Fibroblast of lung (primary cell): ENCODE measurements at regions not wholly inside any gene's neighbourhood (a gene's known extent, or its start where the extent isn't known, plus 50 kb on each side); places are given as distances from the start of the nearest gene placed in this dataset.

ENCODE experiments used
- DNase-seq, 2 donors: peaks; one replicate each; pipeline versions ENCODE4 v3.0.0 to v3.0.0-alpha.2; 2010; ENCODE audit warnings: low read depth in 2 of 2
- H2AFZ ChIP-seq: 2 replicates; pipeline ENCODE4 v1.5.1; 2012; ENCODE audit warnings: low read length, control low read depth, inconsistent platforms
- H3K27ac ChIP-seq: 2 replicates; pipeline ENCODE4 v1.5.1; 2011; ENCODE audit warnings: low read length, control low read depth; ENCODE audit not compliant: insufficient read depth
- H3K27me3 ChIP-seq: 2 replicates; pipeline ENCODE4 v1.5.1; 2011; ENCODE audit warnings: mild to moderate bottlenecking, low read length; ENCODE audit not compliant: control insufficient read depth, insufficient read depth
- H3K36me3 ChIP-seq: 2 replicates; pipeline ENCODE4 v1.5.1; 2011; ENCODE audit warnings: low read length; ENCODE audit not compliant: control insufficient read depth, insufficient read depth
- H3K4me1 ChIP-seq: 2 replicates; pipeline ENCODE4 v1.5.1; 2011; ENCODE audit warnings: low read length; ENCODE audit not compliant: control insufficient read depth, insufficient read depth; ENCODE audit errors: extremely low read depth
- H3K4me2 ChIP-seq: 2 replicates; pipeline ENCODE4 v1.5.1; 2011; ENCODE audit warnings: low read length, control low read depth; ENCODE audit not compliant: insufficient read depth; ENCODE audit errors: extremely low read depth
- H3K4me3 ChIP-seq, 4 experiments: fragments of 200-600 bp in 1 of 4; sonication (generic) in 1 of 4; replicated peaks in 1 of 4; 2 replicates each; pipeline ENCODE4 v1.5.1; 2011 to 2016; ENCODE audit warnings: low read length in 4 of 4, low read depth in 3 of 4, mild to moderate bottlenecking in 3 of 4, control low read depth in 2 of 4, inconsistent platforms in 1 of 4, mixed read lengths in 1 of 4; ENCODE audit not compliant: insufficient read depth in 1 of 4; ENCODE audit errors: control extremely low read depth in 1 of 4
- H3K79me2 ChIP-seq: 2 replicates; pipeline ENCODE4 v1.5.1; 2012; ENCODE audit warnings: mild to moderate bottlenecking, low read length, inconsistent platforms; ENCODE audit not compliant: control insufficient read depth, insufficient read depth
- H3K9ac ChIP-seq: 2 replicates; pipeline ENCODE4 v1.5.1; 2011; ENCODE audit warnings: mild to moderate bottlenecking, low read length, control low read depth; ENCODE audit not compliant: insufficient read depth
- H3K9me3 ChIP-seq: 2 replicates; pipeline ENCODE4 v1.5.1; 2012; ENCODE audit warnings: low read depth, low read length; ENCODE audit not compliant: control insufficient read depth, insufficient read depth
- H4K20me1 ChIP-seq: 2 replicates; pipeline ENCODE4 v1.5.1; 2011; ENCODE audit warnings: low read length; ENCODE audit not compliant: control insufficient read depth, insufficient read depth; ENCODE audit errors: extremely low read depth
- EZH2 ChIP-seq: IDR thresholded peaks from 2 replicates; pipeline ENCODE4 v1.5.1; 2012; ENCODE audit warnings: low read length, control low read depth, mild to moderate bottlenecking; ENCODE audit errors: missing control alignments
- TF ChIP-seq, protein P1 (sequence below), 2 donors: IDR thresholded peaks in 1 of 2; conservative IDR thresholded peaks in 1 of 2; 1 replicate in 1 of 2; 2 replicates in 1 of 2; pipeline ENCODE4 v1.5.1; 2011 to 2012; ENCODE audit warnings: low read length in 2 of 2, control low read depth in 1 of 2, inconsistent platforms in 1 of 2, low read depth in 1 of 2, mild to moderate bottlenecking in 1 of 2

DNA sequence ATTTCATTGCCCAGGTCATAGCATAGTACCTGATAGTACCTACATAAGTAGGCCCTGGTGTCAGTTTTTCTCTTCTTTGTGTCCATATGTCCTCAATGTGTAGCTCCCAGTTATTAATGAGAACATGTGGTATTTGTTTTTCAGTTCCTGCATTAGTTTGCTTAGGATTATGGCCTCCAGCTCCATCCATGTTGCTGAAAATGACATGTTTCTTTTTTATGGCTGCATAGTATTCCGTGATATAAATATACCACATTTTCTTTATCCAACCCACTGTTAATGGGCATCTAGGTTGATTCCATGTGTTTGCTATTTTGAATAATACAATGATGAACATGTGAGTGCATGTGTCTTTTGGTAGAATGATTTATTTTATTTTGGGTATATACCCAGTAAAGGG, 641.6 kb downstream of the RFPL4B start:
- Histone ChIP-seq H3K36me3 (no peaks in the 10 kb centered on the region), H3K79me2 (no peaks in the 10 kb centered on the region), H4K20me1 (no peaks in the 10 kb centered on the region), H3K27me3 (no peaks in the 10 kb centered on the region), H2AFZ (no peak overlapping the region), H3K4me1 (no peaks in the 10 kb centered on the region), H3K4me2 (no peak overlapping the region), H3K4me3 (no peak overlapping the region), H3K9ac (no peak overlapping the region), H3K27ac (no peak overlapping the region), H3K9me3 (no peaks in the 10 kb centered on the region)
- TF ChIP-seq, protein P1, sequence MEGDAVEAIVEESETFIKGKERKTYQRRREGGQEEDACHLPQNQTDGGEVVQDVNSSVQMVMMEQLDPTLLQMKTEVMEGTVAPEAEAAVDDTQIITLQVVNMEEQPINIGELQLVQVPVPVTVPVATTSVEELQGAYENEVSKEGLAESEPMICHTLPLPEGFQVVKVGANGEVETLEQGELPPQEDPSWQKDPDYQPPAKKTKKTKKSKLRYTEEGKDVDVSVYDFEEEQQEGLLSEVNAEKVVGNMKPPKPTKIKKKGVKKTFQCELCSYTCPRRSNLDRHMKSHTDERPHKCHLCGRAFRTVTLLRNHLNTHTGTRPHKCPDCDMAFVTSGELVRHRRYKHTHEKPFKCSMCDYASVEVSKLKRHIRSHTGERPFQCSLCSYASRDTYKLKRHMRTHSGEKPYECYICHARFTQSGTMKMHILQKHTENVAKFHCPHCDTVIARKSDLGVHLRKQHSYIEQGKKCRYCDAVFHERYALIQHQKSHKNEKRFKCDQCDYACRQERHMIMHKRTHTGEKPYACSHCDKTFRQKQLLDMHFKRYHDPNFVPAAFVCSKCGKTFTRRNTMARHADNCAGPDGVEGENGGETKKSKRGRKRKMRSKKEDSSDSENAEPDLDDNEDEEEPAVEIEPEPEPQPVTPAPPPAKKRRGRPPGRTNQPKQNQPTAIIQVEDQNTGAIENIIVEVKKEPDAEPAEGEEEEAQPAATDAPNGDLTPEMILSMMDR (conservative IDR thresholded peaks at IDR 0.05 in 1 of 2, IDR thresholded peaks at IDR 0.05 in 1 of 2; ENCODE audit: low read depth in 1 of 2, low read length in 2 of 2): no peak
- no peak for TF ChIP-seq EZH2
- DNase-seq: no peak

DNA sequence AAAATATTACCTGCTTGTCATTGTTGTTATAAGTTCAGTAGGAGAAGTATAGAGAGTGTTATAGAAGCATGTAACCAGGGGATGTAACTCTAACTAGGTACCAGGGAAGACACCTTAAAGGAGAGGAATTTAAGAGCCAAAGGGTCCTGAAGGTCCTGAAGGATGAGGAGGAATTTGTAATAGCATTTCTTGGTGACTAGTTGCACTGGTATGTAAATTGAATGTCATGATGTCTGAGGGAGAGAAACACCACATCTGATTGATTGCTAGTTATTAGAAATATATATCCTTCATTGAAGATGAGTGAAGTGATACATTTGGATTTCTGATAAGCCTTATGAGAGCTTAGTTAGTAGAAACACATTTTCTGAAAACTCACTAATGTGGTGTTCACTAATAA, 643.8 kb downstream of the RFPL4B start:
- DNase-seq: peak in 1 of 2 donors; percentile 67

DNA sequence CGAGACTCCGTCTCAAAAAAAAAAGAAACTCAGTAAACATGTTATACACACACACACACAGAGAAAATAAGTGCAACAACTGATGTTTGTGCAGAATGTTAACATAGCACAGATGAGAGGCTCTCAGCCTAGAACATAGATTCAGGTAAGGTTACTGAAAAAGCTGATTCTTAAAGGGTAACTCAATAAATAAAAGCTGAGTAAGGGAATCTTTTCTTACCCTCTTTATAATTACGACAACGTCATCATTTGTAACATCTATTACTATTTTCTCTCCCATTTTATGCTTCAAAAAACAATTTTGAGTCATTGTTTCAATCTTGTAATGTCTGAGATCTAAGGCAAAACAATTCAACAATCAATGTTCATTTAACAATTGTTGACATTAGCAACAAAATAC, 644.8 kb downstream of the RFPL4B start:
- no peaks in the 10 kb centered on the region for H4K20me1 ChIP-seq
- H3K36me3 ChIP-seq: no peaks in the 10 kb centered on the region
- TF ChIP-seq EZH2: no peak
- TF ChIP-seq, protein P1 (conservative IDR thresholded peaks at IDR 0.05 in 1 of 2, IDR thresholded peaks at IDR 0.05 in 1 of 2; ENCODE audit: low read depth in 1 of 2, low read length in 2 of 2): no peak
- no peak overlapping the region for H3K27ac ChIP-seq
- no peaks in the 10 kb centered on the region for H3K79me2 ChIP-seq
- no peaks in the 10 kb centered on the region for H3K4me1 ChIP-seq
- DNase-seq: no peak
- H3K9ac ChIP-seq: no peak overlapping the region
- H2AFZ ChIP-seq: no peak overlapping the region
- H3K4me3 ChIP-seq: no peak overlapping the region
- H3K4me2 ChIP-seq: no peak overlapping the region
- H3K9me3 ChIP-seq: no peaks in the 10 kb centered on the region
- H3K27me3 ChIP-seq: no peaks in the 10 kb centered on the region

More for the DNA sequence above, 643.8 kb downstream of the RFPL4B start:
- H2AFZ ChIP-seq: no peak overlapping the region
- H3K9me3 ChIP-seq: no peaks in the 10 kb centered on the region
- H3K79me2 ChIP-seq: no peaks in the 10 kb centered on the region
- H3K4me2 ChIP-seq: no peak overlapping the region
- TF ChIP-seq EZH2: no peak
- TF ChIP-seq, protein P1 (conservative IDR thresholded peaks at IDR 0.05 in 1 of 2, IDR thresholded peaks at IDR 0.05 in 1 of 2; ENCODE audit: low read depth in 1 of 2, low read length in 2 of 2): no peak
- H3K27me3 ChIP-seq: no peaks in the 10 kb centered on the region
- no peak overlapping the region for H3K9ac ChIP-seq
- no peaks in the 10 kb centered on the region for H4K20me1 ChIP-seq
- H3K4me3 ChIP-seq: no peak overlapping the region
- H3K27ac ChIP-seq: no peak overlapping the region
- H3K36me3 ChIP-seq: no peaks in the 10 kb centered on the region
- H3K4me1 ChIP-seq: no peaks in the 10 kb centered on the region
